CD14-positive monocyte (primary cell): ENCODE measurements at regions not wholly inside any gene's neighbourhood (a gene's known extent, or its start where the extent isn't known, plus 50 kb on each side); places are given as distances from the start of the nearest gene placed in this dataset.

ENCODE experiments used
- DNase-seq, 3 donors: peaks; one replicate each; pipeline ENCODE4 v3.0.0-alpha.2; 2011 to 2022
- H2AFZ ChIP-seq: 2 replicates; pipeline ENCODE4 v1.6.0; 2012; ENCODE audit warnings: mild to moderate bottlenecking, low read depth, low read length, inconsistent platforms; ENCODE audit not compliant: insufficient read depth, poor library complexity, severe bottlenecking
- H3K27ac ChIP-seq, 2 donors: 1 replicate in 1 of 2; 2 replicates in 1 of 2; pipeline ENCODE4 v1.5.1; 2012 to 2013; ENCODE audit warnings: low read length in 2 of 2, control low read depth in 1 of 2, inconsistent platforms in 1 of 2, low read depth in 1 of 2, mild to moderate bottlenecking in 1 of 2
- H3K27me3 ChIP-seq, 2 donors: one replicate each; pipeline versions ENCODE4 v1.6.0 to v1.6.1; 2011 to 2013; ENCODE audit warnings: low read length in 2 of 2; ENCODE audit not compliant: control insufficient read depth in 2 of 2, insufficient read depth in 2 of 2
- H3K36me3 ChIP-seq, 2 donors: replicated peaks in 1 of 2; 1 replicate in 1 of 2; 2 replicates in 1 of 2; pipeline versions ENCODE4 v1.5.1 to v1.6.1; 2012 to 2013; ENCODE audit warnings: low read length in 2 of 2, control low read depth in 1 of 2, inconsistent platforms in 1 of 2, mild to moderate bottlenecking in 1 of 2; ENCODE audit not compliant: insufficient read depth in 2 of 2, control insufficient read depth in 1 of 2
- H3K4me1 ChIP-seq, 2 donors: 1 replicate in 1 of 2; 2 replicates in 1 of 2; pipeline versions ENCODE4 v1.5.1 to v1.6.1; 2012 to 2013; ENCODE audit warnings: low read length in 2 of 2, control low read depth in 1 of 2, inconsistent platforms in 1 of 2, mild to moderate bottlenecking in 1 of 2, moderate library complexity in 1 of 2; ENCODE audit not compliant: insufficient read depth in 2 of 2, control insufficient read depth in 1 of 2
- H3K4me2 ChIP-seq: replicated peaks from 2 replicates; pipeline ENCODE3; 2012; ENCODE audit warnings: low read length, moderate library complexity, mild to moderate bottlenecking; ENCODE audit not compliant: poor library complexity, severe bottlenecking; ENCODE audit errors: extremely low read depth
- H3K4me3 ChIP-seq, 3 experiments: fragments of 200-600 bp in 1 of 3; sonication (generic) in 1 of 3; replicated peaks in 1 of 3; 1 replicate in 2 of 3; 2 replicates in 1 of 3; pipeline ENCODE4 v1.5.1; 2011 to 2013; ENCODE audit warnings: low read length in 3 of 3, mild to moderate bottlenecking in 3 of 3, control low read depth in 2 of 3, low read depth in 2 of 3, inconsistent platforms in 1 of 3, moderate library complexity in 1 of 3
- H3K79me2 ChIP-seq: 2 replicates; pipeline ENCODE4 v1.6.0; 2012; ENCODE audit warnings: mild to moderate bottlenecking, control low read depth, inconsistent platforms, low read length, moderate library complexity; ENCODE audit not compliant: insufficient read depth
- H3K9ac ChIP-seq: 2 replicates; pipeline ENCODE4 v1.6.0; 2017; ENCODE audit warnings: low read length, mild to moderate bottlenecking; ENCODE audit not compliant: insufficient read depth, poor library complexity, severe bottlenecking
- H3K9me3 ChIP-seq, 2 donors: replicated peaks in 1 of 2; 1 replicate in 1 of 2; 2 replicates in 1 of 2; pipeline versions ENCODE4 v1.5.1 to v1.6.1; 2012 to 2013; ENCODE audit warnings: low read length in 2 of 2, control low read depth in 1 of 2; ENCODE audit not compliant: control insufficient read depth in 1 of 2, insufficient read depth in 1 of 2
- H4K20me1 ChIP-seq: 2 replicates; pipeline ENCODE4 v1.6.0; 2012; ENCODE audit warnings: mild to moderate bottlenecking, low read length, control low read depth, moderate library complexity; ENCODE audit not compliant: insufficient read depth
- H3K27ac Mint-ChIP-seq, 7 donors: one replicate each; pipeline ENCODE4 v1.8.0; 2020; ENCODE audit warnings: mild to moderate bottlenecking in 7 of 7, mixed read lengths in 7 of 7, moderate library complexity in 6 of 7, inconsistent platforms in 2 of 7
- H3K27me3 Mint-ChIP-seq, 3 donors: one replicate each; pipeline ENCODE4 v1.8.0; 2021 to 2022; ENCODE audit warnings: low read depth in 3 of 3, mild to moderate bottlenecking in 3 of 3, mixed read lengths in 3 of 3, moderate library complexity in 3 of 3, inconsistent platforms in 1 of 3
- H3K36me3 Mint-ChIP-seq, 2 donors: one replicate each; pipeline ENCODE4 v1.8.0; 2020; ENCODE audit warnings: mixed read lengths in 2 of 2, inconsistent platforms in 1 of 2, mild to moderate bottlenecking in 1 of 2
- H3K4me1 Mint-ChIP-seq: one replicate; pipeline ENCODE4 v1.8.0; 2020; ENCODE audit warnings: mild to moderate bottlenecking, mixed read lengths
- H3K4me3 Mint-ChIP-seq, 2 donors: one replicate each; pipeline ENCODE4 v1.8.0; 2020; ENCODE audit warnings: mild to moderate bottlenecking in 2 of 2, mixed read lengths in 2 of 2, moderate library complexity in 1 of 2
- H3K9me3 Mint-ChIP-seq, 7 donors: one replicate each; pipeline ENCODE4 v1.8.0; 2020 to 2022; ENCODE audit warnings: mixed read lengths in 7 of 7, mild to moderate bottlenecking in 6 of 7, moderate library complexity in 6 of 7, inconsistent platforms in 2 of 7
- WGBS: methylation state at CpG from one replicate; pipeline ENCODE4 v1.1.5; 2013; ENCODE audit warnings: missing lambda C conversion rate; ENCODE audit not compliant: insufficient coverage; 5-methylcytosine and 5-hydroxymethylcytosine counted together
- intact Hi-C, 2 donors: fragments of 100-400 bp; cut with micrococcal nuclease; formaldehyde crosslinking; loops; one replicate each; pipeline versions ENCODE4 v1.15.0 to v1.15.1; 2023
- TF ChIP-seq, protein P1 (sequence below): fragments of 200-600 bp; IDR thresholded peaks from one replicate; pipeline ENCODE4 v1.8.0; 2022; ENCODE audit warnings: antibody characterized with exemption, mild to moderate bottlenecking

DNA sequence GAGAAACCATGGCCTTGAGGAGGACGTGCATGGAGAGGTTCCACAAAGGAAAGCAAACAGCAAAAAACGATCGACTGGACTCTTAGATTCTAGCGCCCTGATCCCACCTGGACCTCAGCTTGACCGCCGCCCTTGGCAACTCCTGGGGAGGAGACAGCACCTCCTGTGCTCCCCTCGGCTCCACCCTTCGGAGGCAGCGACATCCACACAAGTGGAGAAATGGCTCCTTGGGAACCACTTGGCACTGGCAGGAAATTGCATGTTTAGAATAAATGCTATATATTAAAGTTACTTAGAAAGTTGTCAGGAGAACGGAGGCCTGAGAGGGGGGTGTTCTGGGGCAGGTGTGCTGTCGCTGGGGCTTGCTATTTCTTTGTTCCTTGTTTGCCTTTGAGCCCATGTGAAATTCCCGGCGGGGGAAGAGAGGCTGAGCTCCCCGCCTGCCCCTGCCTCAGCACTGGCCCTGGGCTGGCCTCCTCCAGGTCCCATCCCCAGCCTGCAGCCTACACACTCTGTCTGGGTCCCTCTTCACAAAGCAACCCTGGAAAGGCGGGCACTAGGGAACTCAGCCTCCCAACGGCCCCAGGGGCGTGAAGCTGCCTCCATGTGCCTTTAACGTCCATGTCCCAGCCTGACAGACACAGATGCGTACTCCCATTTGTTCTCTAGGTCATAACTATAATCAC lies 395.3 kb downstream of the BRD1 start:
- Histone ChIP-seq H3K4me2 (no peak overlapping the region), H3K27me3 (no peaks in the 10 kb centered on the region), H2AFZ (no peak overlapping the region), H3K9ac (no peak overlapping the region), H3K4me1 (peaks cover 9 to 11% of the 10 kb centered on the region in 2 donors), H3K4me3 (no peak overlapping the region), H3K9me3 (peaks cover 4 to 18% of the 10 kb centered on the region in 2 donors), H3K79me2 (no peaks in the 10 kb centered on the region), H4K20me1 (no peaks in the 10 kb centered on the region), H3K36me3 (no peaks in the 10 kb centered on the region), H3K27ac (no peak overlapping the region)
- TF ChIP-seq, protein P1, sequence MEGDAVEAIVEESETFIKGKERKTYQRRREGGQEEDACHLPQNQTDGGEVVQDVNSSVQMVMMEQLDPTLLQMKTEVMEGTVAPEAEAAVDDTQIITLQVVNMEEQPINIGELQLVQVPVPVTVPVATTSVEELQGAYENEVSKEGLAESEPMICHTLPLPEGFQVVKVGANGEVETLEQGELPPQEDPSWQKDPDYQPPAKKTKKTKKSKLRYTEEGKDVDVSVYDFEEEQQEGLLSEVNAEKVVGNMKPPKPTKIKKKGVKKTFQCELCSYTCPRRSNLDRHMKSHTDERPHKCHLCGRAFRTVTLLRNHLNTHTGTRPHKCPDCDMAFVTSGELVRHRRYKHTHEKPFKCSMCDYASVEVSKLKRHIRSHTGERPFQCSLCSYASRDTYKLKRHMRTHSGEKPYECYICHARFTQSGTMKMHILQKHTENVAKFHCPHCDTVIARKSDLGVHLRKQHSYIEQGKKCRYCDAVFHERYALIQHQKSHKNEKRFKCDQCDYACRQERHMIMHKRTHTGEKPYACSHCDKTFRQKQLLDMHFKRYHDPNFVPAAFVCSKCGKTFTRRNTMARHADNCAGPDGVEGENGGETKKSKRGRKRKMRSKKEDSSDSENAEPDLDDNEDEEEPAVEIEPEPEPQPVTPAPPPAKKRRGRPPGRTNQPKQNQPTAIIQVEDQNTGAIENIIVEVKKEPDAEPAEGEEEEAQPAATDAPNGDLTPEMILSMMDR = no peak
- 63% methylated on average over 15 of the region's 19 CpGs for WGBS
- Mint-ChIP-seq H3K4me1 (peaks cover 15% of the 10 kb centered on the region), H3K27ac (no peak overlapping the region), H3K27me3 (peaks cover 0 to 10% (median 1%) of the 10 kb centered on the region in 3 donors), H3K4me3 (no peak overlapping the region), H3K36me3 (peaks cover 0 to 1% of the 10 kb centered on the region in 2 donors), H3K9me3 (peaks cover 4 to 16% (median 11%) of the 10 kb centered on the region in 7 donors)
- no peak for DNase-seq
- intact Hi-C loops = no loop called here

DNA sequence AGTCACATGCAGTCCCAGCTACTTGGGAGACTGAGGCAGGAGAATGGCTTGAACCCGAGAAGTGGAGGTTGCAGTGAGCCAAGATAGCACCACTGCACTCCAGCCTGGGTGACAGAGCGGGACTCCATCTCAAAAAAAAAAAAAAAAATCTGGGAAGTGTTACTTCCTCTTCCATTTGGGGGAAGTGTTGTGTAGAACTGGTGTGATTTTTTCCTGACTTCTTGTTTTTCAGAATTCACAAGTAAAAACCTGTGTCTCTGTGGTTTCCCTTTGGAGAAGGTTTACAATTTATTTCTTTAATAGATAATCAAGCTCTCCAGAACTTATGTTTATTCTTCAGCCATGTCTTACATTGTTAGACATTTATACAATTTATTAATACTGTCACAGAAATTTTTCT lies 396.1 kb downstream of the BRD1 start:
- Mint-ChIP-seq H3K4me1 (peaks cover 15% of the 10 kb centered on the region), H3K27me3 (peaks cover 0 to 10% (median 1%) of the 10 kb centered on the region in 3 donors), H3K36me3 (peaks cover 0 to 1% of the 10 kb centered on the region in 2 donors), H3K27ac (no peak overlapping the region), H3K4me3 (peak overlapping the region in 1 of 2 donors; percentile 43), H3K9me3 (peaks cover 4 to 14% (median 11%) of the 10 kb centered on the region in 7 donors)
- 80% methylated on average over 1 of the region's 2 CpGs for WGBS
- Histone ChIP-seq H3K4me2 (no peak overlapping the region), H3K9ac (no peak overlapping the region), H4K20me1 (no peaks in the 10 kb centered on the region), H3K36me3 (no peaks in the 10 kb centered on the region), H3K27ac (no peak overlapping the region), H3K27me3 (no peaks in the 10 kb centered on the region), H3K4me1 (peaks cover 9 to 11% of the 10 kb centered on the region in 2 donors), H3K79me2 (no peaks in the 10 kb centered on the region), H2AFZ (no peak overlapping the region), H3K4me3 (no peak overlapping the region), H3K9me3 (peaks cover 4 to 17% of the 10 kb centered on the region in 2 donors)
- intact Hi-C loops = no loop called here
- TF ChIP-seq, protein P1 = no peak
- peak in 2 of 3 donors; percentile 23 to 27 for DNase-seq
